ENCODE measurements at regions not wholly inside any gene's neighbourhood (a gene's known extent, or its start where the extent isn't known, plus 50 kb on each side); places are given as distances from the start of the nearest gene placed in this dataset.

GRCh38 chr1:87636198-87636892, 307.7 kb downstream of the LMO4 start:
- no peaks in the 10 kb centered on the region for H3K27me3 ChIP-seq (ENCODE audit: control insufficient read depth in 5 of 5, insufficient read depth in 4 of 5, low read length in 5 of 5)
- no peak overlapping the region for H3K27ac ChIP-seq (ENCODE audit: low read depth, low read length)
- no peaks in the 10 kb centered on the region for H3K36me3 ChIP-seq (ENCODE audit: control insufficient read depth in 5 of 5, insufficient read depth in 5 of 5, low read length in 5 of 5)
- H3K9ac ChIP-seq (ENCODE audit: low read length in 5 of 5): no peak overlapping the region
- H3K4me3 ChIP-seq (ENCODE audit: low read depth in 1 of 5, low read length in 5 of 5): no peak overlapping the region
- H3K9me3 ChIP-seq (ENCODE audit: control insufficient read depth in 5 of 5, low read length in 5 of 5): peaks cover 0 to 12% (median 9%) of the 10 kb centered on the region in 5 donors
- H3K4me1 ChIP-seq (ENCODE audit: control insufficient read depth in 5 of 5, insufficient read depth in 5 of 5, low read length in 5 of 5): no peaks in the 10 kb centered on the region

GRCh38 chr1:87638636-87639035, 310.0 kb downstream of the LMO4 start:
- no peak overlapping the region for H3K4me3 ChIP-seq (ENCODE audit: low read depth in 1 of 5, low read length in 5 of 5)
- no peaks in the 10 kb centered on the region for H3K36me3 ChIP-seq (ENCODE audit: control insufficient read depth in 5 of 5, insufficient read depth in 5 of 5, low read length in 5 of 5)
- no peak overlapping the region for H3K9ac ChIP-seq (ENCODE audit: low read length in 5 of 5)
- H3K27me3 ChIP-seq (ENCODE audit: control insufficient read depth in 5 of 5, insufficient read depth in 4 of 5, low read length in 5 of 5): no peaks in the 10 kb centered on the region
- no peak overlapping the region for H3K27ac ChIP-seq (ENCODE audit: low read depth, low read length)
- peaks cover 0 to 4% (median 0%) of the 10 kb centered on the region in 5 donors for H3K4me1 ChIP-seq (ENCODE audit: control insufficient read depth in 5 of 5, insufficient read depth in 5 of 5, low read length in 5 of 5)
- H3K9me3 ChIP-seq (ENCODE audit: control insufficient read depth in 5 of 5, low read length in 5 of 5): peaks cover 0 to 8% (median 4%) of the 10 kb centered on the region in 5 donors

GRCh38 chr1:87641996-87642395, 313.3 kb downstream of the LMO4 start:
- H3K9ac ChIP-seq (ENCODE audit: low read length in 5 of 5): no peak overlapping the region

GRCh38 chr1:87642581-87643221, 314.0 kb downstream of the LMO4 start:
- no peak overlapping the region for H3K27ac ChIP-seq (ENCODE audit: low read depth, low read length)
- no peaks in the 10 kb centered on the region for H3K36me3 ChIP-seq (ENCODE audit: control insufficient read depth in 5 of 5, insufficient read depth in 5 of 5, low read length in 5 of 5)
- peaks cover 0 to 3% (median 0%) of the 10 kb centered on the region in 5 donors for H3K9me3 ChIP-seq (ENCODE audit: control insufficient read depth in 5 of 5, low read length in 5 of 5)
- no peaks in the 10 kb centered on the region for H3K27me3 ChIP-seq (ENCODE audit: control insufficient read depth in 5 of 5, insufficient read depth in 4 of 5, low read length in 5 of 5)
- H3K4me3 ChIP-seq (ENCODE audit: low read depth in 1 of 5, low read length in 5 of 5): no peak overlapping the region
- no peak overlapping the region for H3K9ac ChIP-seq (ENCODE audit: low read length in 5 of 5)
- H3K4me1 ChIP-seq (ENCODE audit: control insufficient read depth in 5 of 5, insufficient read depth in 5 of 5, low read length in 5 of 5): peaks cover 0 to 4% (median 0%) of the 10 kb centered on the region in 5 donors

More at GRCh38 chr1:87641996-87642395, 313.3 kb downstream of the LMO4 start:
- Histone ChIP-seq H3K27ac (ENCODE audit: low read depth, low read length) (no peak overlapping the region), H3K4me1 (ENCODE audit: control insufficient read depth in 5 of 5, insufficient read depth in 5 of 5, low read length in 5 of 5) (peaks cover 0 to 4% (median 0%) of the 10 kb centered on the region in 5 donors), H3K27me3 (ENCODE audit: control insufficient read depth in 5 of 5, insufficient read depth in 4 of 5, low read length in 5 of 5) (no peaks in the 10 kb centered on the region), H3K9me3 (ENCODE audit: control insufficient read depth in 5 of 5, low read length in 5 of 5) (peaks cover 0 to 1% (median 0%) of the 10 kb centered on the region in 5 donors), H3K4me3 (ENCODE audit: low read depth in 1 of 5, low read length in 5 of 5) (no peak overlapping the region), H3K36me3 (ENCODE audit: control insufficient read depth in 5 of 5, insufficient read depth in 5 of 5, low read length in 5 of 5) (no peaks in the 10 kb centered on the region)

GRCh38 chr1:87644033-87644578, 315.4 kb downstream of the LMO4 start:
- Histone ChIP-seq H3K27me3 (ENCODE audit: control insufficient read depth in 5 of 5, insufficient read depth in 4 of 5, low read length in 5 of 5) (no peaks in the 10 kb centered on the region), H3K4me3 (ENCODE audit: low read depth in 1 of 5, low read length in 5 of 5) (no peak overlapping the region), H3K9ac (ENCODE audit: low read length in 5 of 5) (no peak overlapping the region), H3K4me1 (ENCODE audit: control insufficient read depth in 5 of 5, insufficient read depth in 5 of 5, low read length in 5 of 5) (peaks cover 0 to 4% (median 0%) of the 10 kb centered on the region in 5 donors), H3K9me3 (ENCODE audit: control insufficient read depth in 5 of 5, low read length in 5 of 5) (peaks cover 0 to 3% (median 0%) of the 10 kb centered on the region in 5 donors), H3K27ac (ENCODE audit: low read depth, low read length) (no peak overlapping the region), H3K36me3 (ENCODE audit: control insufficient read depth in 5 of 5, insufficient read depth in 5 of 5, low read length in 5 of 5) (no peaks in the 10 kb centered on the region)

- H3K27me3 ChIP-seq (ENCODE audit: control insufficient read depth in 5 of 5, insufficient read depth in 4 of 5, low read length in 5 of 5): no peaks in the 10 kb centered on the region
- H3K4me3 ChIP-seq (ENCODE audit: low read depth in 1 of 5, low read length in 5 of 5): no peak overlapping the region
- H3K4me1 ChIP-seq (ENCODE audit: control insufficient read depth in 5 of 5, insufficient read depth in 5 of 5, low read length in 5 of 5): peaks cover 0 to 4% (median 0%) of the 10 kb centered on the region in 5 donors
- H3K27ac ChIP-seq (ENCODE audit: low read depth, low read length): no peak overlapping the region
- peaks cover 0 to 3% (median 0%) of the 10 kb centered on the region in 5 donors for H3K9me3 ChIP-seq (ENCODE audit: control insufficient read depth in 5 of 5, low read length in 5 of 5)
- H3K9ac ChIP-seq (ENCODE audit: low read length in 5 of 5): no peak overlapping the region
- no peaks in the 10 kb centered on the region for H3K36me3 ChIP-seq (ENCODE audit: control insufficient read depth in 5 of 5, insufficient read depth in 5 of 5, low read length in 5 of 5)
Observed at GRCh38 chr1:87644579-87645190, 316.0 kb downstream of the LMO4 start.

GRCh38 chr1:87647430-87648177, 318.9 kb downstream of the LMO4 start:
- Histone ChIP-seq H3K9ac (ENCODE audit: low read length in 5 of 5) (no peak overlapping the region), H3K27ac (ENCODE audit: low read depth, low read length) (no peak overlapping the region), H3K4me3 (ENCODE audit: low read depth in 1 of 5, low read length in 5 of 5) (no peak overlapping the region)

GRCh38 chr1:87648323-87649119, 319.8 kb downstream of the LMO4 start:
- Histone ChIP-seq H3K9ac (ENCODE audit: low read length in 5 of 5) (no peak overlapping the region), H3K27ac (ENCODE audit: low read depth, low read length) (no peak overlapping the region), H3K9me3 (ENCODE audit: control insufficient read depth in 5 of 5, low read length in 5 of 5) (peaks cover 0 to 3% (median 0%) of the 10 kb centered on the region in 5 donors), H3K4me3 (ENCODE audit: low read depth in 1 of 5, low read length in 5 of 5) (no peak overlapping the region), H3K27me3 (ENCODE audit: control insufficient read depth in 5 of 5, insufficient read depth in 4 of 5, low read length in 5 of 5) (no peaks in the 10 kb centered on the region), H3K36me3 (ENCODE audit: control insufficient read depth in 5 of 5, insufficient read depth in 5 of 5, low read length in 5 of 5) (no peaks in the 10 kb centered on the region), H3K4me1 (ENCODE audit: control insufficient read depth in 5 of 5, insufficient read depth in 5 of 5, low read length in 5 of 5) (no peaks in the 10 kb centered on the region)

More at GRCh38 chr1:87647430-87648177, 318.9 kb downstream of the LMO4 start:
- Histone ChIP-seq H3K4me1 (ENCODE audit: control insufficient read depth in 5 of 5, insufficient read depth in 5 of 5, low read length in 5 of 5) (peaks cover 0 to 2% (median 0%) of the 10 kb centered on the region in 5 donors), H3K9me3 (ENCODE audit: control insufficient read depth in 5 of 5, low read length in 5 of 5) (peaks cover 0 to 3% (median 0%) of the 10 kb centered on the region in 5 donors), H3K27me3 (ENCODE audit: control insufficient read depth in 5 of 5, insufficient read depth in 4 of 5, low read length in 5 of 5) (no peaks in the 10 kb centered on the region), H3K36me3 (ENCODE audit: control insufficient read depth in 5 of 5, insufficient read depth in 5 of 5, low read length in 5 of 5) (no peaks in the 10 kb centered on the region)

- Histone ChIP-seq H3K4me3 (ENCODE audit: low read depth in 1 of 5, low read length in 5 of 5) (no peak overlapping the region), H3K4me1 (ENCODE audit: control insufficient read depth in 5 of 5, insufficient read depth in 5 of 5, low read length in 5 of 5) (no peaks in the 10 kb centered on the region), H3K27me3 (ENCODE audit: control insufficient read depth in 5 of 5, insufficient read depth in 4 of 5, low read length in 5 of 5) (no peaks in the 10 kb centered on the region), H3K9me3 (ENCODE audit: control insufficient read depth in 5 of 5, low read length in 5 of 5) (peaks cover 0 to 3% (median 0%) of the 10 kb centered on the region in 5 donors), H3K9ac (ENCODE audit: low read length in 5 of 5) (no peak overlapping the region), H3K36me3 (ENCODE audit: control insufficient read depth in 5 of 5, insufficient read depth in 5 of 5, low read length in 5 of 5) (no peaks in the 10 kb centered on the region), H3K27ac (ENCODE audit: low read depth, low read length) (no peak overlapping the region)
Observed at GRCh38 chr1:87650306-87650705, 321.6 kb downstream of the LMO4 start.

Data from subcutaneous abdominal adipose tissue (tissue), 5 donors.